Central memory CD8-positive, alpha-beta T cell (primary cell): ENCODE measurements at regions not wholly inside any gene's neighbourhood (a gene's known extent, or its start where the extent isn't known, plus 50 kb on each side); places are given as distances from the start of the nearest gene placed in this dataset.
"Not testable (repeated sequence)": the region's sequence is repeated elsewhere in the genome, so short reads cannot be mapped to it uniquely, and the experiment has no call there.

Source experiments
- ATAC-seq: fragments of 150-1000 bp; cut with Tn5 transposase; replicated peaks from 2 replicates; pipeline ENCODE4 v1.10.0; 2022; ENCODE audit warnings: mild to moderate bottlenecking, moderate FRiP score, moderate number of reproducible peaks; ENCODE audit not compliant: poor library complexity, severe bottlenecking; ENCODE audit errors: extremely low read depth
- DNase-seq, 2 donors: peaks; one replicate each; pipeline ENCODE4 v3.0.0; 2021; ENCODE audit warnings: low spot score in 2 of 2
- H3K27ac Mint-ChIP-seq: one replicate; pipeline ENCODE4 v1.8.0; 2022; ENCODE audit warnings: low read depth, mild to moderate bottlenecking, moderate library complexity, mixed read lengths
- H3K27me3 Mint-ChIP-seq: one replicate; pipeline ENCODE4 v1.8.0; 2022; ENCODE audit warnings: mixed read lengths
- H3K36me3 Mint-ChIP-seq: one replicate; pipeline ENCODE4 v1.8.0; 2022; ENCODE audit warnings: mild to moderate bottlenecking, moderate library complexity, mixed read lengths; ENCODE audit not compliant: insufficient read depth
- H3K4me1 Mint-ChIP-seq: one replicate; pipeline ENCODE4 v1.8.0; 2022; ENCODE audit warnings: mixed read lengths
- H3K4me3 Mint-ChIP-seq: one replicate; pipeline ENCODE4 v1.8.0; 2022; ENCODE audit warnings: mild to moderate bottlenecking, moderate library complexity, mixed read lengths
- H3K9me3 Mint-ChIP-seq: one replicate; pipeline ENCODE4 v1.8.0; 2022; ENCODE audit warnings: mixed read lengths

DNA sequence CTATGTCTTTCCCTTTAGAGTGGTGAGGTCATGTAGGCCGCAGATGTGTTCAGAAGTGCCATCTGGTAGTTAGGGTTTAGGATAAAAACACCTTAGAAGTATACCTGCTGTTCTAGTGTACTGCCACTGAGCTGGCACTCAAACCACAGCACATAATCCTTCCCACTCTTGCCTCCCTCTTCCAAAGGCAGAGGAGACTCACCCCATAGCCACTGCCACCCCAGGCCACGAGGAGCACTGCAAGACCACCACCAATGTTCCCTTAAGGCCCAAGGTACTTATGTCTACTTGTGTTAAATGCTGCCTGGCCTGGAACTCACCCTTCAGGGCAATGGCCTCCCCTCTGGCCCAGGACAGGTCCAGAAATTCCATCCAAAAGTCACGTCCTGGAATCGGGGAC lies 379.5 kb upstream of the EDIL3 start:
- peaks cover 22% of the 10 kb centered on the region for H3K9me3 Mint-ChIP-seq
- H3K4me1 Mint-ChIP-seq = no peaks in the 10 kb centered on the region
- no peak for DNase-seq
- H3K36me3 Mint-ChIP-seq = no peaks in the 10 kb centered on the region
- no peaks in the 10 kb centered on the region for H3K27me3 Mint-ChIP-seq
- ATAC-seq = no peak
- H3K27ac Mint-ChIP-seq = no peak overlapping the region
- H3K4me3 Mint-ChIP-seq = no peak overlapping the region

DNA sequence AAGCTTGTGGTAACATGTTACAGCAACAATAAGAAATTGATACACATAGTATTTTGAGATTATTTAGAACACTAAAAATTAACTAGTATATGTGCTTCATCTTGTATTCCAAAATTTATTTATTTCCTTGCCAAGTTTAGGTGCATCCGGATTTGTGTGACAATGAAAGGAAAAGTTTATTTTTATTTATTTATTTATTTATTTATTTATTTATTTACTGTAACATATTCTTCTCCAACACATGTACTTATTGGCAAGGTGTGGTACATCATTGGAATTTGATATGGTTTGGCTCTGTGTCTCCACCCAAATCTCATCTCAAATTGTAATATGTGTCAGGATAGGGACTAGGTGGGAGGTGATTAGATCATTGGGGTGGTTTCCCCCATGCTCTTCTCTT lies 373.3 kb upstream of the EDIL3 start:
- H3K9me3 Mint-ChIP-seq = peaks cover 11% of the 10 kb centered on the region
- ATAC-seq = no peak
- no peak overlapping the region for H3K27ac Mint-ChIP-seq
- no peaks in the 10 kb centered on the region for H3K27me3 Mint-ChIP-seq
- H3K36me3 Mint-ChIP-seq = no peaks in the 10 kb centered on the region
- DNase-seq = no peak
- no peaks in the 10 kb centered on the region for H3K4me1 Mint-ChIP-seq
- no peak overlapping the region for H3K4me3 Mint-ChIP-seq

DNA sequence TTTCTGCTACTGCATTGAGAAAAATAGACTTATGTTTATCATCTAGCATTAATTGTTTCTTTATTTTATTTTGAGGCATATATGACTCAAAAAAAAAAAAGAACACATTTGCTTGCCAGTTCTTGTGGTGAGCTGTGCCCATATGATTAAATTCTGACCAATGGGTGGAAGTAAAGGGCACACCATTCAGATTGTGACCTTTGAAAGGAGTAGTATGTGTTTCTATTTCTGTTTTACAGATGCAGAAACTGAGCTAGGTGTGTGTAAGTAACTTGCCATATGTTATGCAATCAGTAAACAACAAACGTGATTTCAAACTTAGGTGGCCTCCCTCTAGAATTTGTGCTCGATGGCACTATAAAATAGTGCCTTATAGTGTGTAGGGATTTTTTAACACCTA lies 368.1 kb upstream of the EDIL3 start:
- no peak for DNase-seq
- H3K27ac Mint-ChIP-seq = no peak overlapping the region
- peaks cover 5% of the 10 kb centered on the region for H3K9me3 Mint-ChIP-seq
- no peaks in the 10 kb centered on the region for H3K4me1 Mint-ChIP-seq
- H3K27me3 Mint-ChIP-seq = no peaks in the 10 kb centered on the region
- no peak for ATAC-seq
- no peaks in the 10 kb centered on the region for H3K36me3 Mint-ChIP-seq
- H3K4me3 Mint-ChIP-seq = no peak overlapping the region

DNA sequence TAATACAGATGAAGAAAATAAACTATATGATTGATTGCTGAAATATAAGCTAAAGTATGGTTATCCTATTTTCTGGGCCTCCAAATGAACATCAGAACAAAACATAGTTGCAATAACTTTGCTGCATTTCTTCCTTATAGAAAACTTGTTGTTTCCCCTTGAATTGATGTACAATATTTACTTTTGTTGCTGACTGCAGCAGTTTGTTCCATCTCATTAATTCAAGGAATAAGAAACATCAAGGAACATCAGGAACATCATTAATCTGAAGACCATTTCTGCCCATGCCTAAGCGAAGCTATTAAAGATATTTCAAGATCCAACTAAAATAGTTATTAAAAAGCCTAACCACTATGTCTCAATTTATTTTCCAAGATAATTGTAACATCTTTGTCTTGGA lies 363.6 kb upstream of the EDIL3 start:
- DNase-seq = no peak
- H3K27ac Mint-ChIP-seq = no peak overlapping the region
- no peak for ATAC-seq
- no peaks in the 10 kb centered on the region for H3K27me3 Mint-ChIP-seq
- H3K4me1 Mint-ChIP-seq = no peaks in the 10 kb centered on the region
- H3K9me3 Mint-ChIP-seq = peaks cover 6% of the 10 kb centered on the region
- no peak overlapping the region for H3K4me3 Mint-ChIP-seq
- H3K36me3 Mint-ChIP-seq = no peaks in the 10 kb centered on the region

DNA sequence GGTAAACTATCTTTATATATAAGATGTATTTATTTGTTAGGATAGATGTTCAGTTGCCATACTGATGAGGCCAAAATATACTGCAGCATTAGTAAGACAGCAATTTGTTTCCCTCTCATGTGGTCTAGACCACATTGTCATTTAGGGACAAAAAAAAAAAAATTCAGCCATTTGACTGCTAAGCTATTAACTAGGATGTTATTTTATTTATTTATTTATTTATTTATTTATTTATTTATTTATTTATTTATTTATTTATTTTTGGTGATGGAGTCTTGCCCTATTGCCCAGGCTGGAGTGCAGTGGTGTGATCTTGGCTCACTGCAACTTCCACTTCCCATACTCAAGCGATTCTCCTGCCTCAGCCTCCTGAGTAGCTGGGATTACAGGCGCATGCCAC lies 361.6 kb upstream of the EDIL3 start:
- not testable (repeated sequence) for ATAC-seq, H3K27me3 Mint-ChIP-seq, H3K36me3 Mint-ChIP-seq, H3K9me3 Mint-ChIP-seq, DNase-seq, H3K27ac Mint-ChIP-seq, H3K4me1 Mint-ChIP-seq, H3K4me3 Mint-ChIP-seq

DNA sequence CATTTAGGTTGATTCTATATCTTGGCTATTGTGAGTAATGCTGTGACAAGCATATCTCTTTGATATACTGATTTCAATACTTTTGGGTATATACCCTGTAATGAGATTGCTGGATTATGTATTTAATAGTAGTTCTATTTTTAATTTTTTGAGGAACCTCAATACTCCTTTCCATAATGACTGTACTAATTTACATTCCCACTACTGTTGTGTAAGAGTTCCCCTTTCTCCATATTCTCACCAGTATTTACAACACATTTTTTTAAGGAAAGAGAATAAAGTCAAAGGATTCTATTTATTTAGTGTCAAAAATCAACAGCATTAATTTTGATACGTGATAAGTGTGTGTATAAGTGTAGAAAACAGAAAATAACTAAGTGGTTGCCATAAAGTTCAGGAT lies 356.4 kb upstream of the EDIL3 start:
- Mint-ChIP-seq H3K4me1 (no peaks in the 10 kb centered on the region), H3K27ac (no peak overlapping the region), H3K4me3 (no peak overlapping the region), H3K36me3 (no peaks in the 10 kb centered on the region), H3K27me3 (no peaks in the 10 kb centered on the region), H3K9me3 (peaks cover 16% of the 10 kb centered on the region)
- DNase-seq (no peak), ATAC-seq (no peak)

DNA sequence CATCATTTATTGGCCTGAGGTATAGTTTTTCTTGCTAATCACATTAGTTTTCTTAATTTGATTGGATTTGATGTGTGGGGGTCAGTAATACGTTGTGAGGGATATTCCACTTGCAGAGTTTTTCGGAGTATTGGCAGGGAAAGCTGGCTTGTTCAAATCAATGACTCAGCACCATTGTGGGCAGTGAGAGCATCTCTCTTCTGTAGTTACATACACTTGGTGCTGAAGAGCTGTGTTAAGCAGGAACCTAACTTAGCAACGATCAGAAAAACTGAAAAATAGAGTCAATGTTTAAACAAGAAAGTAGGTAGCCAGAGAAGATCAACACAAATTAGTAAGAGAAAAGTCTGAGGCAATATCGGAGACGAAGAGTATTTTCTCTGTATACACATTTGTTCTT lies 344.6 kb upstream of the EDIL3 start:
- Mint-ChIP-seq H3K36me3 (no peaks in the 10 kb centered on the region), H3K9me3 (peaks cover 19% of the 10 kb centered on the region), H3K27ac (no peak overlapping the region), H3K4me3 (no peak overlapping the region), H3K4me1 (no peaks in the 10 kb centered on the region), H3K27me3 (no peaks in the 10 kb centered on the region)
- no peak for ATAC-seq
- no peak for DNase-seq

DNA sequence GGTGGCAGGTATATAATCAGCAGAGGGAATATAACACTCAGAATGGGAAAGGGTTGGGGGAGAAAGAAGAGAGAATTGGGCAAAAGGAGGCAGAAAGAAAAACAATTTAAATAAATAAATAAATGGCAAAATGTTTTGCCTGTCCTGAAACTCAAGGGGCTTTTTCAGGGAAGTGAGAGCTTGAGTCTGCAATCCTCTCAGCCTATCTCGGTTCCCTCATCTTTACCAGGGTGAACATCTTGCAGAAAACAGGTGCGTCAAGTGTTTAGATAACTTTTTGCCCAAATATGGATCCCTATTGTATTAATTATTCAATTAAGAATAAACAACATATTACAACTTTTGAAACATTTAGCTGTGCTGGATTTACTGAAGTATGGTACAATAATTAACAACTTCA lies 343.0 kb upstream of the EDIL3 start:
- Mint-ChIP-seq H3K4me1 (no peaks in the 10 kb centered on the region), H3K27me3 (no peaks in the 10 kb centered on the region), H3K9me3 (peaks cover 13% of the 10 kb centered on the region), H3K4me3 (no peak overlapping the region), H3K27ac (no peak overlapping the region), H3K36me3 (no peaks in the 10 kb centered on the region)
- ATAC-seq (no peak), DNase-seq (no peak)

DNA sequence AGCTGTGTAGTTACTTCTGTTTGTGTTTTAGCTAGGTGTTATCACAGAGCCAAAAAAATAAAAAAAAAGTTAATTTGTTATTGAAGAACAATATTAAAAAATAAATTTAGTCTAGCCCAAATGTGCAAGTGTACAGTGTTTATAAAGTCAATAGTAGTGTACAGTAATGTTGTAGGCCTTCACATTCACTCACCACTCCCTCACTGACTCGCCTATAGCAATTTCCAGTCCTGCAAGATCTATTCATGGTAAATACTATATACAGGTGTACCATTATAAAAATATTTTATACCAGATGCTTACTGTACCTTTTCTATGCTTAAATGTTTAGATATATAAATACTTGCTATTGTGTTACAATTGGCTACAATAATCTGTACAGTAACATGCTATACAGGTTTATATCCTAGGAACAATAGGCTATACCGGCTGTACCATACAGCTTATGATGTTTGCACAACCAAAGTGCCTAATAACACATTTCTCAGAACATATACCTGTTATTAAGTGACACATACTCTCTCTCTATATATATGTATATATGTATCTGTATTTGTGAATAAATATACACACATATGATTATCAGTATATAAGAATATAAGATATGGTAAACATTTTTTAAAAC lies 341.4 kb upstream of the EDIL3 start:
- ATAC-seq (no peak), DNase-seq (no peak)
- Mint-ChIP-seq H3K36me3 (no peaks in the 10 kb centered on the region), H3K4me3 (no peak overlapping the region), H3K9me3 (peaks cover 7% of the 10 kb centered on the region), H3K27ac (no peak overlapping the region), H3K4me1 (no peaks in the 10 kb centered on the region), H3K27me3 (no peaks in the 10 kb centered on the region)

DNA sequence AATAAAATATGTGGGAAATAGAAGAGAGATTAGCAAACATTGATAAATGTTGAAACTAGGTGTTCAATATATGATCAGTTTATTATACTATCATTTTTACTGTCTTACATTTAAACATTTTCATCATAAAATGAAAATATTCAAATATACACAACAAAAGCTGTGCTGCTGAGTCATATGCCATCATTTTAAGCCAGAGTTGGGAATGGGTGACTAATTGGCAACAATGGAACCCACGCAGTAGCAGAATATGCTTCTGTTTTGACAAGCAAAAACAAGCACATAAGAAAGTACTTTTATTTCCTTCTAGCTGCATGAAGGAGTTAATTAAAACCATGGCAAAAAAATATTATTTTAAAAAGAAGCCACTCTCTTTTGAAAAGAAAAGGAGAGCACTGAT lies 340.0 kb upstream of the EDIL3 start:
- Mint-ChIP-seq H3K27ac (no peak overlapping the region), H3K4me3 (no peak overlapping the region), H3K27me3 (no peaks in the 10 kb centered on the region), H3K9me3 (peaks cover 7% of the 10 kb centered on the region), H3K4me1 (no peaks in the 10 kb centered on the region), H3K36me3 (no peaks in the 10 kb centered on the region)
- no peak for DNase-seq
- ATAC-seq = no peak

DNA sequence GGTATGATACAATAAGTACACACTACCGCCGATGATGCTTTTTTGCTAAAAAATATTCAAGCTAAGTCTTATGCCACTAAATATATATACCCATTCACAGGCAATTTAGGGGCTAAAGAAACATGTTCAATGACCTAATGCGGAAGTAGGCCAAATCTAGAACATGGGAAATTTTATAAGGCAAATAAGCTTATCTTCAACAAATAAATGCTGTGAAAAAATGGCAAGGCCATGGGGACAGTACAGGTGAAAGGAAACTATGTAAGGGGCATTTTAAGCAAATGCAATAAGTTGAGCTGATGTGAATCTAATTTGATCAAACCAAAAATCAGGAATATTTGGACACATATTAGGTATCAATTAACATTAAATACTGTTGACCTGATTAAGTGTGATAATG lies 339.5 kb upstream of the EDIL3 start:
- H3K9me3 Mint-ChIP-seq = peaks cover 11% of the 10 kb centered on the region
- no peaks in the 10 kb centered on the region for H3K36me3 Mint-ChIP-seq
- H3K27ac Mint-ChIP-seq = no peak overlapping the region
- no peak overlapping the region for H3K4me3 Mint-ChIP-seq
- DNase-seq (no peak), ATAC-seq (no peak)
- no peaks in the 10 kb centered on the region for H3K27me3 Mint-ChIP-seq
- H3K4me1 Mint-ChIP-seq = no peaks in the 10 kb centered on the region

DNA sequence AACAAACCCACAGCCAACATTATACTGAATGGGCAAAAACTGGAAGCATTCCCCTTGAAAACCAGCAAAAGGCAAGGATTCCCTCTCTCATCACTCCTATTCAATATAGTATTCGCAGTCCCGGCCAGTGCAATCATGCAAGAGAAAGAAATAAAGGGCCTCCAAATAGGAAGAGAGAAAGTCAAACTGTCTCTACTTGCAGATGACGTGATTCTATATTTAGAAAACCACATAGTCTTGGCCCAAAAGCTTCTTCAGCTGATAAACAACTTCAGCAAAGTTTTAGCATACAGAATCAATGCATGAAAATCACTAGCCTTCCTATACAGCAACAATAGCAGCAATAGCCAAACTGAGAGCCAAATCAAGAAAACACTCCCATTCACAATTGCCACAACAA lies 333.7 kb upstream of the EDIL3 start:
- no peak overlapping the region for H3K4me3 Mint-ChIP-seq
- no peak for DNase-seq
- no peaks in the 10 kb centered on the region for H3K27me3 Mint-ChIP-seq
- no peaks in the 10 kb centered on the region for H3K36me3 Mint-ChIP-seq
- ATAC-seq = no peak
- H3K27ac Mint-ChIP-seq = no peak overlapping the region
- no peaks in the 10 kb centered on the region for H3K4me1 Mint-ChIP-seq
- peaks cover 17% of the 10 kb centered on the region for H3K9me3 Mint-ChIP-seq

DNA sequence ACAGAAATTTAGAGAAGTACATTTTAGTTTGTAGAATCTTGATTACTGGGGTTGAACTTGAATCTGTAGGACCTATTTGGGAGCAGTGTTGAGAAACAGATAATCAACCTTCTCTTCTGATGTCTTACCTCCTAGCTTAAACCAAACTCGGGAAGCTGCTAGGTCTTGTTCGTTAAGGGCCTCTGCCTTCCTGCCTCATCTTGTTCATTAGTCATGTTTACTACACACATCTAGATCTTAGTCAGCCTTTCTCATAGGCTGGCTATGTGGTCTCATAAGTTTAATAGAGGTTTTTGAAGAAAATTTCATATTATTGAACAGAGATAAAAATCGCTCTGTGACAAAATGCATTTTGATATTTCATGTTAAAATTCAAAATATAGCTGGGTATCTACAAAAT lies 331.0 kb upstream of the EDIL3 start:
- DNase-seq (no peak), ATAC-seq (no peak)
- Mint-ChIP-seq H3K27me3 (no peaks in the 10 kb centered on the region), H3K9me3 (peaks cover 29% of the 10 kb centered on the region), H3K4me3 (no peak overlapping the region), H3K36me3 (no peaks in the 10 kb centered on the region), H3K4me1 (no peaks in the 10 kb centered on the region), H3K27ac (no peak overlapping the region)

DNA sequence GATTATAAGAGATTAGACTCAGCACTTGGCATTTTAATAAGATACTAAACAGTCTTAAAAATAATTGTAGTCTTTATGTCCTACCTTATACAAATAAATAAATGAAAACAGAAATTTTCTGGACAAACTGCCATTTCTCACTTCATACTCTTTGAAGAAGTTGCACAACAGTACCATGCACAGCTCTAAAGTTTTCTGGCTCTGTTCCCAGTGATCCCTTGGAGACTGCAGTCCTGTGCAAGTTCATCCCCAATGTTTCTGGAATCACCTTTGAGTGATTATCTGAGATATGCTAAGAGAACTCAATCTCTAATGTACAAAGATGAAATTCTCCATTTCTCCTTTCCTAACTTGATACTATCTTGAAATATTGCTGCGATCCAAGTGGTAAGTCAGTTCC lies 330.4 kb upstream of the EDIL3 start:
- Mint-ChIP-seq H3K9me3 (peaks cover 29% of the 10 kb centered on the region), H3K27ac (no peak overlapping the region), H3K27me3 (no peaks in the 10 kb centered on the region), H3K4me3 (no peak overlapping the region), H3K4me1 (no peaks in the 10 kb centered on the region), H3K36me3 (no peaks in the 10 kb centered on the region)
- ATAC-seq (no peak), DNase-seq (no peak)
